ENCODE measurements at regions not wholly inside any gene's neighbourhood (a gene's known extent, or its start where the extent isn't known, plus 50 kb on each side); places are given as distances from the start of the nearest gene placed in this dataset.

DNA sequence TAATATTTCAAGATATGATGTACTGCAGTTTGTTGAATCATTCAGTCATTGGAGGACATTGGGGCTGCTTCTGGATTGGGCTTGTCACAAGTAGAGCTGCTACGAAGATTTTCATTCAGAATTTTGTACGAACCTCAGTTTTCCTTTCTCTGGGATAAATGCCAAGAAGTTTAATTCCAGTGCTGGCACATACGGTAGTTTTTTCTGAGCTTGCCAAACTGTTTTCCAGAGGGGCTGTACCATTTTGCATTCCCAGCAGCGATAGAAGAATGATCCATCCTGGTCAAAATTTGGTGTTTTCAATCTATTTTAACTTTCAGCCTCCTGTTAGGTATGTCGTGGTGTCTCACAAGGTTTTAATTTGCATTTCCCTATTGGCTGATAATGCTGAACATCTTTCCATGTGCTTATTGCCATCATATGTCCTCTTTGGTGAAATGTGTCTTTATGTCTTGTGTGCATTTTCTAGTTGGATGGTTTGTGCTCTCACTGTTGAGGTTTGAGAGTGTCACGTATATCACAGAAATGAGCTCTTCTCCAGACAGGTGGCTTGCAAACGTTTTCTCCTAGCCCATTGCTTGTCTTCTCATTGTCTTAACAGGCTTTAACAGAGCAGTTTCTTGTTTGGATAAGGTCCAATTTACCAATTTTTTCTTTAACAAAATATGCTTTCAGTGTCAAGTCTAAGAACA, 612.6 kb downstream of the GALR1 start:
- H3K4me2 ChIP-seq (ENCODE audit: low read depth, low read length): no peak overlapping the region
- ChIA-PET POLR2A (no interaction called here), CTCF (ENCODE audit: low intra/inter-chr PET ratio, low total read pairs) (no interaction called here)
- FAIRE-seq: no peak
- 3% methylated on average over 7 of the region's 7 CpGs for WGBS (ENCODE audit: low lambda C conversion rate)
- H3K9me3 ChIP-seq (ENCODE audit: low read length): no peaks in the 10 kb centered on the region
- intact Hi-C loops (cut with micrococcal nuclease; ENCODE audit: unreplicated experiment): no loop called here
- no peaks in the 10 kb centered on the region for H3K36me3 ChIP-seq (replicated peaks in 1 of 2; ENCODE audit: control insufficient read depth in 1 of 2, insufficient read depth in 2 of 2, low read length in 2 of 2)
- H3K9ac ChIP-seq (ENCODE audit: insufficient read depth, low read depth, low read length): no peak overlapping the region
- H3K4me3 ChIP-seq (replicated peaks in 1 of 3; ENCODE audit: insufficient read depth in 1 of 3, low read depth in 2 of 3, low read length in 3 of 3): no peak overlapping the region
- DNase-seq (ENCODE audit: low spot score): no peak
- H3K4me1 ChIP-seq (ENCODE audit: insufficient read depth, low read length): no peaks in the 10 kb centered on the region
- no peak overlapping the region for H2AFZ ChIP-seq (ENCODE audit: low read length)
- no peak for ATAC-seq
- no TSS peak for BruUV-seq (replicated peaks)
- H4K20me1 ChIP-seq (ENCODE audit: insufficient read depth, low read length): no peaks in the 10 kb centered on the region
- H3K27me3 ChIP-seq (ENCODE audit: control insufficient read depth in 1 of 2, insufficient read depth in 2 of 2, low read length in 2 of 2): peaks cover 2 to 15% of the 10 kb centered on the region in 2 experiments; a peak in 4 of 5 replicates
- no peaks in the 10 kb centered on the region for H3K79me2 ChIP-seq (ENCODE audit: insufficient read depth, low read length)
- H3K27ac ChIP-seq (ENCODE audit: extremely low read length, insufficient read depth, low read length): no peak overlapping the region
- in situ Hi-C loops (cut with HindIII; ENCODE audit: extremely low pct_ligation_motif_present, low pct_unique_long_range_greater_than_20kb): no loop called here
- TF ChIP-seq KAT7 (CRISPR knock-in tag; IDR thresholded peaks at IDR 0.05; ENCODE audit: borderline replicate concordance): no peak
- TF ChIP-seq, protein P1, sequence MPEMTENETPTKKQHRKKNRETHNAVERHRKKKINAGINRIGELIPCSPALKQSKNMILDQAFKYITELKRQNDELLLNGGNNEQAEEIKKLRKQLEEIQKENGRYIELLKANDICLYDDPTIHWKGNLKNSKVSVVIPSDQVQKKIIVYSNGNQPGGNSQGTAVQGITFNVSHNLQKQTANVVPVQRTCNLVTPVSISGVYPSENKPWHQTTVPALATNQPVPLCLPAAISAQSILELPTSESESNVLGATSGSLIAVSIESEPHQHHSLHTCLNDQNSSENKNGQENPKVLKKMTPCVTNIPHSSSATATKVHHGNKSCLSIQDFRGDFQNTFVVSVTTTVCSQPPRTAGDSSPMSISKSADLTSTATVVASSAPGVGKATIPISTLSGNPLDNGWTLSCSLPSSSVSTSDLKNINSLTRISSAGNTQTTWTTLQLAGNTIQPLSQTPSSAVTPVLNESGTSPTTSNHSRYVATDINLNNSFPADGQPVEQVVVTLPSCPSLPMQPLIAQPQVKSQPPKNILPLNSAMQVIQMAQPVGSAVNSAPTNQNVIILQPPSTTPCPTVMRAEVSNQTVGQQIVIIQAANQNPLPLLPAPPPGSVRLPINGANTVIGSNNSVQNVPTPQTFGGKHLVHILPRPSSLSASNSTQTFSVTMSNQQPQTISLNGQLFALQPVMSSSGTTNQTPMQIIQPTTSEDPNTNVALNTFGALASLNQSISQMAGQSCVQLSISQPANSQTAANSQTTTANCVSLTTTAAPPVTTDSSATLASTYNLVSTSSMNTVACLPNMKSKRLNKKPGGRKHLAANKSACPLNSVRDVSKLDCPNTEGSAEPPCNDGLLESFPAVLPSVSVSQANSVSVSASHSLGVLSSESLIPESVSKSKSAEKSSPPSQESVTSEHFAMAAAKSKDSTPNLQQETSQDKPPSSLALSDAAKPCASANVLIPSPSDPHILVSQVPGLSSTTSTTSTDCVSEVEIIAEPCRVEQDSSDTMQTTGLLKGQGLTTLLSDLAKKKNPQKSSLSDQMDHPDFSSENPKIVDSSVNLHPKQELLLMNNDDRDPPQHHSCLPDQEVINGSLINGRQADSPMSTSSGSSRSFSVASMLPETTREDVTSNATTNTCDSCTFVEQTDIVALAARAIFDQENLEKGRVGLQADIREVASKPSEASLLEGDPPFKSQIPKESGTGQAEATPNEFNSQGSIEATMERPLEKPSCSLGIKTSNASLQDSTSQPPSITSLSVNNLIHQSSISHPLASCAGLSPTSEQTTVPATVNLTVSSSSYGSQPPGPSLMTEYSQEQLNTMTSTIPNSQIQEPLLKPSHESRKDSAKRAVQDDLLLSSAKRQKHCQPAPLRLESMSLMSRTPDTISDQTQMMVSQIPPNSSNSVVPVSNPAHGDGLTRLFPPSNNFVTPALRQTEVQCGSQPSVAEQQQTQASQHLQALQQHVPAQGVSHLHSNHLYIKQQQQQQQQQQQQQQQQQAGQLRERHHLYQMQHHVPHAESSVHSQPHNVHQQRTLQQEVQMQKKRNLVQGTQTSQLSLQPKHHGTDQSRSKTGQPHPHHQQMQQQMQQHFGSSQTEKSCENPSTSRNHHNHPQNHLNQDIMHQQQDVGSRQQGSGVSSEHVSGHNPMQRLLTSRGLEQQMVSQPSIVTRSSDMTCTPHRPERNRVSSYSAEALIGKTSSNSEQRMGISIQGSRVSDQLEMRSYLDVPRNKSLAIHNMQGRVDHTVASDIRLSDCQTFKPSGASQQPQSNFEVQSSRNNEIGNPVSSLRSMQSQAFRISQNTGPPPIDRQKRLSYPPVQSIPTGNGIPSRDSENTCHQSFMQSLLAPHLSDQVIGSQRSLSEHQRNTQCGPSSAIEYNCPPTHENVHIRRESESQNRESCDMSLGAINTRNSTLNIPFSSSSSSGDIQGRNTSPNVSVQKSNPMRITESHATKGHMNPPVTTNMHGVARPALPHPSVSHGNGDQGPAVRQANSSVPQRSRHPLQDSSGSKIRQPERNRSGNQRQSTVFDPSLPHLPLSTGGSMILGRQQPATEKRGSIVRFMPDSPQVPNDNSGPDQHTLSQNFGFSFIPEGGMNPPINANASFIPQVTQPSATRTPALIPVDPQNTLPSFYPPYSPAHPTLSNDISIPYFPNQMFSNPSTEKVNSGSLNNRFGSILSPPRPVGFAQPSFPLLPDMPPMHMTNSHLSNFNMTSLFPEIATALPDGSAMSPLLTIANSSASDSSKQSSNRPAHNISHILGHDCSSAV (CRISPR knock-in tag; IDR thresholded peaks at IDR 0.05; ENCODE audit: borderline replicate concordance): no peak
- TF ChIP-seq, protein P2, sequence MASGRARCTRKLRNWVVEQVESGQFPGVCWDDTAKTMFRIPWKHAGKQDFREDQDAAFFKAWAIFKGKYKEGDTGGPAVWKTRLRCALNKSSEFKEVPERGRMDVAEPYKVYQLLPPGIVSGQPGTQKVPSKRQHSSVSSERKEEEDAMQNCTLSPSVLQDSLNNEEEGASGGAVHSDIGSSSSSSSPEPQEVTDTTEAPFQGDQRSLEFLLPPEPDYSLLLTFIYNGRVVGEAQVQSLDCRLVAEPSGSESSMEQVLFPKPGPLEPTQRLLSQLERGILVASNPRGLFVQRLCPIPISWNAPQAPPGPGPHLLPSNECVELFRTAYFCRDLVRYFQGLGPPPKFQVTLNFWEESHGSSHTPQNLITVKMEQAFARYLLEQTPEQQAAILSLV (CRISPR knock-in tag; IDR thresholded peaks at IDR 0.05; ENCODE audit: borderline replicate concordance): no peak
- TF ChIP-seq, protein P3, sequence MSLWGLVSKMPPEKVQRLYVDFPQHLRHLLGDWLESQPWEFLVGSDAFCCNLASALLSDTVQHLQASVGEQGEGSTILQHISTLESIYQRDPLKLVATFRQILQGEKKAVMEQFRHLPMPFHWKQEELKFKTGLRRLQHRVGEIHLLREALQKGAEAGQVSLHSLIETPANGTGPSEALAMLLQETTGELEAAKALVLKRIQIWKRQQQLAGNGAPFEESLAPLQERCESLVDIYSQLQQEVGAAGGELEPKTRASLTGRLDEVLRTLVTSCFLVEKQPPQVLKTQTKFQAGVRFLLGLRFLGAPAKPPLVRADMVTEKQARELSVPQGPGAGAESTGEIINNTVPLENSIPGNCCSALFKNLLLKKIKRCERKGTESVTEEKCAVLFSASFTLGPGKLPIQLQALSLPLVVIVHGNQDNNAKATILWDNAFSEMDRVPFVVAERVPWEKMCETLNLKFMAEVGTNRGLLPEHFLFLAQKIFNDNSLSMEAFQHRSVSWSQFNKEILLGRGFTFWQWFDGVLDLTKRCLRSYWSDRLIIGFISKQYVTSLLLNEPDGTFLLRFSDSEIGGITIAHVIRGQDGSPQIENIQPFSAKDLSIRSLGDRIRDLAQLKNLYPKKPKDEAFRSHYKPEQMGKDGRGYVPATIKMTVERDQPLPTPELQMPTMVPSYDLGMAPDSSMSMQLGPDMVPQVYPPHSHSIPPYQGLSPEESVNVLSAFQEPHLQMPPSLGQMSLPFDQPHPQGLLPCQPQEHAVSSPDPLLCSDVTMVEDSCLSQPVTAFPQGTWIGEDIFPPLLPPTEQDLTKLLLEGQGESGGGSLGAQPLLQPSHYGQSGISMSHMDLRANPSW (CRISPR knock-in tag; IDR thresholded peaks at IDR 0.05; ENCODE audit: borderline replicate concordance): no peak
- no peak for TF ChIP-seq ZNF44 (CRISPR knock-in tag; IDR thresholded peaks at IDR 0.05)
- TF ChIP-seq CERS6 (CRISPR knock-in tag; IDR thresholded peaks at IDR 0.05): no peak
- no peak for TF ChIP-seq MYC (CRISPR knock-in tag; IDR thresholded peaks at IDR 0.05; ENCODE audit: borderline replicate concordance)
- no peak for TF ChIP-seq ZNF205 (CRISPR knock-in tag; IDR thresholded peaks at IDR 0.05)
- TF ChIP-seq MXD4 (CRISPR knock-in tag; IDR thresholded peaks at IDR 0.05): no peak
- no peak for TF ChIP-seq JUNB (CRISPR knock-in tag; IDR thresholded peaks at IDR 0.05; ENCODE audit: borderline replicate concordance)

All from HepG2 (cell line).